Heart right ventricle (tissue), 16 donors: ENCODE measurements at regions not wholly inside any gene's neighbourhood (a gene's known extent, or its start where the extent isn't known, plus 50 kb on each side); places are given as distances from the start of the nearest gene placed in this dataset.

ENCODE experiments used
- ATAC-seq, 8 donors: fragments of 200-7000 bp; cut with Tn5 transposase; one replicate each; pipeline ENCODE4 v1.9.1; 2020; ENCODE audit warnings: mild to moderate bottlenecking in 8 of 8, moderate library complexity in 8 of 8, moderate number of reproducible peaks in 1 of 8
- DNase-seq, 2 donors: peaks; one replicate each; pipeline ENCODE4 v3.0.0-alpha.2; 2020
- H3K27ac ChIP-seq, 10 donors: fragments of 200-600 bp; sonication (generic) in 2 of 10; one replicate each; pipeline versions ENCODE4 v1.5.0 to v1.8.0; 2020 to 2022; ENCODE audit warnings: mild to moderate bottlenecking in 3 of 10
- H3K27me3 ChIP-seq, 7 donors: fragments of 200-600 bp; one replicate each; pipeline ENCODE4 v1.8.0; 2021 to 2022; ENCODE audit warnings: mild to moderate bottlenecking in 2 of 7
- H3K36me3 ChIP-seq, 9 donors: fragments of 200-600 bp; sonication (generic) in 1 of 9; one replicate each; pipeline versions ENCODE4 v1.5.0 to v1.8.0; 2020 to 2022; ENCODE audit warnings: mild to moderate bottlenecking in 2 of 9
- H3K4me1 ChIP-seq, 9 donors: fragments of 200-600 bp; sonication (generic) in 1 of 9; one replicate each; pipeline versions ENCODE4 v1.5.0 to v1.8.0; 2020 to 2022; ENCODE audit warnings: mild to moderate bottlenecking in 4 of 9
- H3K4me3 ChIP-seq, 10 donors: fragments of 200-600 bp; sonication (generic) in 2 of 10; one replicate each; pipeline versions ENCODE4 v1.5.0 to v1.8.0; 2020 to 2022; ENCODE audit warnings: mild to moderate bottlenecking in 7 of 10, moderate library complexity in 2 of 10
- H3K9me3 ChIP-seq, 11 donors: fragments of 200-600 bp in 10 of 11; sonication (generic) in 2 of 11; one replicate each; pipeline versions ENCODE4 v1.5.0 to v1.8.0; 2013 to 2022; ENCODE audit warnings: mild to moderate bottlenecking in 2 of 11, control low read depth in 1 of 11, moderate library complexity in 1 of 11
- CTCF ChIP-seq, 9 donors: fragments of 200-600 bp; sonication (generic) in 2 of 9; IDR thresholded peaks; one replicate each; pipeline versions ENCODE4 v1.5.0 to v1.8.0; 2021 to 2022; ENCODE audit warnings: antibody characterized with exemption in 9 of 9, mild to moderate bottlenecking in 5 of 9, moderate library complexity in 1 of 9
- WGBS, 2 donors: extraction: QIAGEN DNeasy Blood & Tissue Kit; methylation state at CpG; one replicate each; pipeline ENCODE4 v1.1.7; 2013; ENCODE audit warnings: inconsistent platforms in 1 of 2; 5-methylcytosine and 5-hydroxymethylcytosine counted together
- intact Hi-C, 10 donors: fragments of 100-400 bp; cut with DNase I; formaldehyde crosslinking; loops; one replicate each; pipeline versions ENCODE4 v1.11.1 to v1.14.2; 2022
- donor health status: Arrhythmogenic right ventricular cardiomyopathy.
- donor health status: ischemic (EF 13 %, LVEDD 7.1; RV severe dilation, severe dysfunction).
- donor health status: healthy with polysubstance abuse.
- donor health status: DM: no; HTN: yes; CAD: no.
- donor health status: DM: no; HTN: no; CAD: no.
- donor health status: ischemic (EF 25% LVEDD 6.9; RV normal size, moderate dysfunction).
- donor health status: ischemic (EF 25% LVEDD 5.7; RV mildly dilated, moderate dysfunction).
- donor health status: healthy.
- donor health status: DM: yes; HTN: yes; CAD: no.
- donor health status: Ischemic cardiomyopathy.
- donor health status: ischemic (EF 35%, LVEDD 5.7; RV mildly dilated, moderate dysfunction).
- donor health status: nonischemic (EF 11% LVEDD 7.7; RV severe dilation, severe dysfunction).
- donor health status: DM: yes; HTN: yes; CAD: no.
- donor health status: PGD.
- donor health status: ischemic (EF 29% LVEDD 5.4; RV normal size, mild dysfunction).
- donor health status: nonischemic (EF 23%, LVEDD 6.1; RV moderate dilation, normal function).

- H3K4me3 ChIP-seq, result no peak overlapping the region
- intact Hi-C loops, result no loop called here
- 86 to 89% methylated on average over 4 of the region's 4 CpGs for WGBS, 2 donors
- no peak for ATAC-seq
- no peak for TF ChIP-seq CTCF (IDR thresholded peaks at IDR 0.05)
- no peaks in the 10 kb centered on the region for H3K4me1 ChIP-seq
- DNase-seq, result no peak
- H3K36me3 ChIP-seq, result no peaks in the 10 kb centered on the region
- no peaks in the 10 kb centered on the region for H3K27me3 ChIP-seq
- H3K27ac ChIP-seq, result no peak overlapping the region
- H3K9me3 ChIP-seq, result no peaks in the 10 kb centered on the region
Observed at GRCh38 chr6:147149092-147149491, 55.1 kb upstream of the STXBP5 start.

- ATAC-seq, result no peak
- Histone ChIP-seq H3K36me3 (no peaks in the 10 kb centered on the region), H3K4me3 (no peak overlapping the region), H3K9me3 (no peaks in the 10 kb centered on the region), H3K4me1 (no peaks in the 10 kb centered on the region), H3K27me3 (no peaks in the 10 kb centered on the region), H3K27ac (no peak overlapping the region)
- TF ChIP-seq CTCF (IDR thresholded peaks at IDR 0.05), result no peak
- 95% methylated on average over 2 of the region's 2 CpGs for WGBS, 2 donors
- intact Hi-C loops, result no loop called here
- no peak for DNase-seq
Observed at GRCh38 chr6:147149826-147150225, 54.4 kb upstream of the STXBP5 start.

- TF ChIP-seq CTCF (IDR thresholded peaks at IDR 0.05), result no peak
- Histone ChIP-seq H3K27ac (no peak overlapping the region), H3K4me3 (no peak overlapping the region), H3K36me3 (no peaks in the 10 kb centered on the region), H3K4me1 (no peaks in the 10 kb centered on the region), H3K27me3 (no peaks in the 10 kb centered on the region), H3K9me3 (no peaks in the 10 kb centered on the region)
- intact Hi-C loops, result no loop called here
- no peak for ATAC-seq
- 89 to 97% methylated on average over 1 of the region's 1 CpG for WGBS, 2 donors
- no peak for DNase-seq
Observed at GRCh38 chr6:147150293-147150692, 53.9 kb upstream of the STXBP5 start.
